Mesenchymal stem cell (in vitro differentiated cells and primary cell): ENCODE measurements at regions not wholly inside any gene's neighbourhood (a gene's known extent, or its start where the extent isn't known, plus 50 kb on each side); places are given as distances from the start of the nearest gene placed in this dataset.

Experiments
- DNase-seq: peaks from one replicate; pipeline ENCODE4 v3.0.0-alpha.2; 2013
- H2AFZ ChIP-seq: one replicate; pipeline ENCODE4 v1.6.1; 2013; ENCODE audit warnings: low read depth, mild to moderate bottlenecking, control low read depth, inconsistent platforms, low read length, moderate library complexity
- H2AK5ac ChIP-seq: 2 replicates; pipeline ENCODE4 v1.6.1; 2013; ENCODE audit warnings: low read length, moderate library complexity, mild to moderate bottlenecking, inconsistent platforms; ENCODE audit not compliant: severe bottlenecking
- H2BK120ac ChIP-seq: one replicate; pipeline ENCODE4 v1.6.1; 2013; ENCODE audit warnings: low read depth, mild to moderate bottlenecking, inconsistent platforms, low read length, moderate library complexity
- H2BK12ac ChIP-seq, 2 experiments: one replicate each; pipeline ENCODE4 v1.6.1; 2013; ENCODE audit warnings: inconsistent platforms in 2 of 2, low read length in 2 of 2, mild to moderate bottlenecking in 2 of 2, moderate library complexity in 2 of 2, control low read depth in 1 of 2
- H2BK15ac ChIP-seq: one replicate; pipeline ENCODE4 v1.6.1; 2013; ENCODE audit warnings: mild to moderate bottlenecking, low read depth, inconsistent platforms; ENCODE audit not compliant: poor library complexity, severe bottlenecking
- H2BK5ac ChIP-seq: 2 replicates; pipeline ENCODE4 v1.6.1; 2013; ENCODE audit warnings: low read depth, mild to moderate bottlenecking, low read length, control low read depth, inconsistent platforms; ENCODE audit not compliant: poor library complexity, severe bottlenecking
- H3K14ac ChIP-seq, 2 experiments: one replicate each; pipeline ENCODE4 v1.6.1; 2013; ENCODE audit warnings: inconsistent platforms in 2 of 2, low read length in 2 of 2, control low read depth in 1 of 2, mild to moderate bottlenecking in 1 of 2, moderate library complexity in 1 of 2
- H3K18ac ChIP-seq, 2 experiments: one replicate each; pipeline ENCODE4 v1.6.1; 2013; ENCODE audit warnings: inconsistent platforms in 2 of 2, low read length in 2 of 2, control low read depth in 1 of 2, low read depth in 1 of 2, mild to moderate bottlenecking in 1 of 2
- H3K23ac ChIP-seq, 2 experiments: one replicate each; pipeline ENCODE4 v1.6.1; 2013; ENCODE audit warnings: inconsistent platforms in 2 of 2, low read length in 2 of 2, mild to moderate bottlenecking in 2 of 2, moderate library complexity in 2 of 2, control low read depth in 1 of 2
- H3K27ac ChIP-seq: 2 replicates; pipeline ENCODE4 v1.5.1; 2013; ENCODE audit warnings: mild to moderate bottlenecking, moderate library complexity, low read length, control low read depth, inconsistent platforms; ENCODE audit not compliant: poor library complexity, severe bottlenecking
- H3K27me3 ChIP-seq, 2 experiments: 2 replicates each; pipeline versions ENCODE4 v1.6.1 to v1.7.0; 2013; ENCODE audit warnings: low read length in 2 of 2, mild to moderate bottlenecking in 2 of 2, moderate library complexity in 2 of 2, control low read depth in 1 of 2, inconsistent platforms in 1 of 2; ENCODE audit not compliant: control insufficient read depth in 1 of 2, insufficient read depth in 1 of 2
- H3K36me3 ChIP-seq, 2 experiments: 2 replicates each; pipeline versions ENCODE4 v1.6.1 to v1.7.0; 2013; ENCODE audit warnings: low read length in 2 of 2, control low read depth in 1 of 2, inconsistent platforms in 1 of 2, low read depth in 1 of 2, mild to moderate bottlenecking in 1 of 2; ENCODE audit not compliant: insufficient read depth in 2 of 2, control insufficient read depth in 1 of 2
- H3K4ac ChIP-seq, 2 experiments: one replicate each; pipeline ENCODE4 v1.6.1; 2013; ENCODE audit warnings: inconsistent platforms in 2 of 2, low read length in 2 of 2, mild to moderate bottlenecking in 2 of 2, moderate library complexity in 2 of 2, control low read depth in 1 of 2, low read depth in 1 of 2
- H3K4me1 ChIP-seq: 2 replicates; pipeline ENCODE4 v1.6.1; 2013; ENCODE audit warnings: low read depth, low read length, control low read depth; ENCODE audit not compliant: control insufficient read depth, insufficient read depth
- H3K4me2 ChIP-seq: 2 replicates; pipeline ENCODE4 v1.6.1; 2013; ENCODE audit warnings: low read length, mild to moderate bottlenecking, inconsistent platforms; ENCODE audit not compliant: poor library complexity, severe bottlenecking
- H3K4me3 ChIP-seq, 2 experiments: 2 replicates each; pipeline versions ENCODE4 v1.5.1 to v1.7.0; 2013; ENCODE audit warnings: low read length in 2 of 2, mild to moderate bottlenecking in 2 of 2, control low read depth in 1 of 2, low read depth in 1 of 2; ENCODE audit not compliant: insufficient read depth in 1 of 2
- H3K79me1 ChIP-seq: replicated peaks from 2 replicates; pipeline ENCODE4 v1.6.1; 2013; ENCODE audit warnings: mild to moderate bottlenecking, control low read depth, low read length, inconsistent platforms; ENCODE audit not compliant: poor library complexity, severe bottlenecking
- H3K9ac ChIP-seq: 2 replicates; pipeline ENCODE4 v1.7.0; 2013; ENCODE audit warnings: mild to moderate bottlenecking, low read length, moderate library complexity
- H3K9me3 ChIP-seq: 2 replicates; pipeline ENCODE4 v1.7.0; 2013; ENCODE audit warnings: mild to moderate bottlenecking, low read length; ENCODE audit not compliant: control insufficient read depth
- H4K8ac ChIP-seq: one replicate; pipeline ENCODE4 v1.6.1; 2013; ENCODE audit warnings: inconsistent platforms, mild to moderate bottlenecking, low read length, moderate library complexity
- H4K91ac ChIP-seq: one replicate; pipeline ENCODE4 v1.6.1; 2013; ENCODE audit warnings: mild to moderate bottlenecking, low read length, inconsistent platforms
- WGBS: methylation state at CpG from one replicate; pipeline ENCODE4 v1.1.7; 2013; ENCODE audit warnings: mixed read lengths; 5-methylcytosine and 5-hydroxymethylcytosine counted together

DNA sequence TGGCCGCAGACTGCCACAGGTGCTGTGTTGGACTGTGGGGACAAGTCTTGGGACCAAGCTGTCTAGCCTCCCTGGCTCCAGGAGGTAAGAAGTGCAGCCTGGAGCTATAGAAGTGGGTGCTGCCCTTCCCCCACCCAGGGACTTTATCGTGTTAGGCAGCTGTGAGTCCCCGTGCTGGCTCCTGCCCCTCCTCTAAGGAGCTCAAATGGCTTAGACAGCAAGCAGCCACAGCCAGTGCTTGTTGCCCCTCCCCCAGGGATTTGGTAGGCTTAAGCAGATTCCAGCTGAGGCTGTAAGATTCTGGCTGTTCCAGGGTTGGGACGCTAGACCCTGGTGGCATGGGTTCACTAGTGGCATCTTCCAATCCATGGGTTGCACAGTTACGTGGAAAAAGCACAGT lies 979.4 kb upstream of the PCDH10 start:
- Histone ChIP-seq H3K9me3 (peaks cover 15% of the 10 kb centered on the region), H3K27me3 (no peaks in the 10 kb centered on the region), H3K27ac (no peak overlapping the region), H2BK12ac (no peak overlapping the region), H3K4me3 (no peak overlapping the region), H3K79me1 (no peaks in the 10 kb centered on the region), H3K14ac (no peak overlapping the region), H3K4ac (no peak overlapping the region), H2BK5ac (no peak overlapping the region), H3K23ac (no peak overlapping the region), H2AFZ (no peak overlapping the region), H4K91ac (peak overlapping the region; percentile 50), H3K9ac (no peak overlapping the region), H2BK15ac (no peak overlapping the region), H2AK5ac (no peak overlapping the region), H3K36me3 (no peaks in the 10 kb centered on the region), H3K18ac (peak overlapping the region in 1 of 2 experiments; percentile 21), H2BK120ac (no peak overlapping the region), H3K4me1 (no peaks in the 10 kb centered on the region), H3K4me2 (no peak overlapping the region), H4K8ac (no peak overlapping the region)
- WGBS, result 95% methylated on average over 5 of the region's 5 CpGs
- DNase-seq, result no peak

DNA sequence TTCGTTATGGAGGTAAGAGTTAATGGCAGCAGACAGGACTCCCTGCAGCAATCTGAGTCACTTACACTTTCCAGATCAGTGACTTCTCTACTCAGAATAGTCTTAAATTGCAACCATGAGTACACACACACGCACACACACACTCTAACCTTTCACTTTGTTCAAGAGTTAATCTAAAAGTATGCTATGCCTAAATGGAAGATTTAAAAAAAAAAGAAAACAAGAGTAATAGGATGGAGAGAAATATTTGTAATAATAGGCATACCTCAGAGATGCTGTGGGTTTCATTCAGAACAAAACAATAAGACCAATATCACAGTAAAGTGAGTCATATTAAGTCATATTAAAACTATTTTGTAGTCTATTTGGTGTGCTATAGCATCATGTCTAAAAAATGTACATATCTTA lies 969.1 kb upstream of the PCDH10 start:
- peaks cover 4% of the 10 kb centered on the region for H3K9me3 ChIP-seq
- no peak overlapping the region for H2AFZ ChIP-seq
- H3K14ac ChIP-seq, result no peak overlapping the region
- no peak overlapping the region for H3K23ac ChIP-seq
- no peak overlapping the region for H2BK5ac ChIP-seq
- H3K9ac ChIP-seq, result no peak overlapping the region
- no peak overlapping the region for H2AK5ac ChIP-seq
- no peaks in the 10 kb centered on the region for H3K79me1 ChIP-seq
- no peak overlapping the region for H3K18ac ChIP-seq
- H3K4ac ChIP-seq, result no peak overlapping the region
- no peak overlapping the region for H2BK15ac ChIP-seq
- H3K4me3 ChIP-seq, result no peak overlapping the region
- H3K4me1 ChIP-seq, result no peaks in the 10 kb centered on the region
- no peak overlapping the region for H3K27ac ChIP-seq
- H2BK12ac ChIP-seq, result no peak overlapping the region
- DNase-seq, result peak; percentile 9
- WGBS, result 100% methylated on average over 1 of the region's 2 CpGs
- no peak overlapping the region for H4K8ac ChIP-seq
- no peak overlapping the region for H3K4me2 ChIP-seq
- no peak overlapping the region for H2BK120ac ChIP-seq
- H4K91ac ChIP-seq, result no peak overlapping the region
- no peaks in the 10 kb centered on the region for H3K27me3 ChIP-seq
- no peaks in the 10 kb centered on the region for H3K36me3 ChIP-seq

DNA sequence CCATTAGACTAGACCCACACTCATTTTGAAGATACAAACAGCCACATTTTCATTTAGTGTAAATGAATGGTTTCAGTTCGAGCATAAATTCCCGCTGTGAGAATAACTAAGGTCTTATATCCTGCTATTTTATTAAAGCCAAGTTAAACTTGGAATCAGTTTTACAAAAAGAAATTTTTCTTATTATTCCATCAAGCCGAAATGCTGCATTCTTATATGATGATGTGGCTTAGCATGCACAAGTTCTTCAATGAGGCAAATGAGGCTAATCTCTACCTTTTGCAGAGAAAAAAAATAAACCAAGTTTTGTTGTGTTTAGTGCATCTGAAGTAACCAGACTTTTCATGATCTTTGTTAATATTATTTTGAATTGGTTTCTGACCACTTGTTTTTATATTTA lies 953.9 kb upstream of the PCDH10 start:
- Histone ChIP-seq H3K4me1 (no peaks in the 10 kb centered on the region), H2AK5ac (no peak overlapping the region), H2BK15ac (no peak overlapping the region), H3K18ac (no peak overlapping the region), H3K36me3 (no peaks in the 10 kb centered on the region), H3K14ac (no peak overlapping the region), H3K27me3 (no peaks in the 10 kb centered on the region), H3K23ac (no peak overlapping the region), H2BK12ac (no peak overlapping the region), H3K9me3 (no peaks in the 10 kb centered on the region), H3K27ac (no peak overlapping the region), H2BK120ac (no peak overlapping the region), H4K91ac (no peak overlapping the region), H2AFZ (no peak overlapping the region), H3K4me3 (no peak overlapping the region), H4K8ac (no peak overlapping the region), H3K9ac (no peak overlapping the region), H3K4me2 (no peak overlapping the region), H3K79me1 (no peaks in the 10 kb centered on the region), H2BK5ac (no peak overlapping the region), H3K4ac (no peak overlapping the region)
- peak; percentile 3 for DNase-seq
- WGBS, result no CpG with 5 or more reads among the region's 3 CpGs

DNA sequence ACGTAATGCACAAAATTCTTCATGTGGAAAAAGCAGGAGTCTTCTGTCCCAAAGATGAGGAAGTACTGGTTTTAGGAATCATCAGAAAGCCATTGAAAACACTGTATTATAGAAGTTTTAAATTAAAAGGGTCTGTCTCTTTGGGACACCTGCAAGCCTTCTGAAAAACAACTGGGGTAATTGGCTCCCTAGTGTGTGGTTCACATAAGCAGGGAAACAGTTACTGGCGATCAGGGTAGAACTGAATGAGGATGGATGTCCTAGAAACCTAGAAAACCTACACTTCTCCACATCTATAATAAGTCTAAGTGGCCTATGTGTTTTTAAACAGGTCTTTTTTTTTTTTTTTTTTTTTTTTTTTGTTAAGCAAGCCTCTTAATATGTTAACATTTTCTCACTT lies 945.5 kb upstream of the PCDH10 start:
- no peak overlapping the region for H2BK120ac ChIP-seq
- no peak overlapping the region for H2BK5ac ChIP-seq
- H3K4me1 ChIP-seq, result no peaks in the 10 kb centered on the region
- no peak overlapping the region for H4K91ac ChIP-seq
- H3K4me3 ChIP-seq, result no peak overlapping the region
- H2AFZ ChIP-seq, result no peak overlapping the region
- 93% methylated on average over 1 of the region's 2 CpGs for WGBS
- no peak overlapping the region for H3K4ac ChIP-seq
- no peak overlapping the region for H3K18ac ChIP-seq
- H3K9me3 ChIP-seq, result no peaks in the 10 kb centered on the region
- no peaks in the 10 kb centered on the region for H3K27me3 ChIP-seq
- H2AK5ac ChIP-seq, result no peak overlapping the region
- H3K4me2 ChIP-seq, result no peak overlapping the region
- DNase-seq, result no peak
- no peak overlapping the region for H4K8ac ChIP-seq
- H3K27ac ChIP-seq, result no peak overlapping the region
- no peak overlapping the region for H2BK12ac ChIP-seq
- H2BK15ac ChIP-seq, result no peak overlapping the region
- no peak overlapping the region for H3K9ac ChIP-seq
- H3K23ac ChIP-seq, result no peak overlapping the region
- H3K36me3 ChIP-seq, result no peaks in the 10 kb centered on the region
- no peaks in the 10 kb centered on the region for H3K79me1 ChIP-seq
- H3K14ac ChIP-seq, result no peak overlapping the region
